ELR (cell line): ENCODE measurements at regions not wholly inside any gene's neighbourhood (a gene's known extent, or its start where the extent isn't known, plus 50 kb on each side); places are given as distances from the start of the nearest gene placed in this dataset.
A peak's percentile ranks its signal among the peaks of the same experiment; 100 is the strongest.
"Not testable (repeated sequence)": the region's sequence is repeated elsewhere in the genome, so short reads cannot be mapped to it uniquely, and the experiment has no call there.

Experiments used
- DNase-seq: peaks from one replicate; pipeline ENCODE4 v3.0.0-alpha.2; 2015; ENCODE audit warnings: low read depth

DNA sequence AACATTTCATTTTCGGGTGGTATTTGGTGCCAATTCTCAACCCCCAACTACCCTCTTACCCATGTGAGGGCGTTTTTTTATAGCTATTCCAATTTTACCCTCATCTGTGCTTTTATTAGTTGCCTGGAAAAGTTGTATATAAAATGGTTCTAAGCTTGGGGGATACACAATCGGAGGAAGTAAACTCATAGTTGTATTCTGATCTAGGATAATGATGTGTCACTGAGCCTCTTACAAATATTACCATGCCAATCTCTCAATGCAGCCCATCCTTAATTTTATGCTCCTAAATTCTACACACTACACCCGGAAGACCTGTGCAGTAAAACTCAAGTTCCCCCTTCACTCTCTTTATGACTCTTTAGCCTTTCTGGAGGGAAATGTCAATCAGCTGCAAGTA lies 1206.5 kb upstream of the FLRT2 start:
- no peak for DNase-seq

DNA sequence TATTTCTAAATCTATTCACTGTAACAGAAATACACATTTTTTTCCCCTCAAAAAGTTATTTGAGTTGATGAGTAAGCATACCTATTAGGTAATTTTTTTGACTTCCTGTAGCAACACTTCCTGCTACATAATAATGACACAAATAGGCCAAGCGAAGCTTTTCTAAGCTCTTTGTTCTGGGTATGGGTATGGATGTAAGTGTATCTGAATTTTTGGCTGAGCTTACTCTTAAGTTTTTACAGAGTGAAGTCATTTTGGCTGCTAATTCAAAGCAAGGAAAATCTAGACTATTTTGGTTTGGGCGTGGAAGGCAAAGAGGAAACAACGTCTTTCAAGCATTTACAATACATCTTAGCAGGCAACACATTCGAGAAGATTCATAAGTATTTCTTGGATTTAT lies 1206.0 kb upstream of the FLRT2 start:
- DNase-seq: peak; percentile 2

DNA sequence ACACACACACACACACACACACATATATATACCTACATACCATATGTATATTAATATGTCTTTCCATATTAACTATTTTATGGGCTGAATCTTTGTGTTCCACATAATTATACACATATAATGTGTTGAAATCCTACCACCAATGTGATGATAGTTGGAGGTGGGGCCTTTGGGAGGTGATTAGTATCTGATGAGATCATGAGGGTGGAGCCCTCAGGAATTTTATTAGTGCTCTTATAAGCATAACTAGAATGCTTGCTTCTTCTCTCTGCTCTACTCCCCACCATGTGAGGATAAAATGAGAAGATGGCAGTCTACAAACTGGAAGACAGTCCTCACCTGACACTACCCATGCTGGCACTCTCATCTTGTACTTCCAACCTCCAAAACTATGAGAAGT lies 1193.5 kb upstream of the FLRT2 start:
- DNase-seq: no peak

DNA sequence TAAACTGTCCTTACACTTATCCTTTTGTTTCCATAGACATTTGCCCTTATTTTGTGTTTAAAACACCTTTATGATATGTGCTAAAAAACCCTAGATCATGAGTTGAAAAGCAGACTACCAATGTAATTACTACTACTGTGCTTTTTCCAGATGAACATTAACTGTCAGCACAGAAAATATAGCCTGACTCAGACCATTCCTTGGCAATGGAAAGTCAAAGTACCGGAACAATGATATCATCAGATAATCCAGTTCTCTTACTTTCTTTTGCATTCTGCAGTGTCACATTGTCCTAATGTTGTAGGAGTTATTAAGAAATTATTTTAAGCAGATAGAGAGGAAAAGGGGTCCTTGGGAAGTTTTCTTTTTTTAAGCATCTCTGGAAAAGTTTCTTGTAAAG lies 1189.0 kb upstream of the FLRT2 start:
- DNase-seq: no peak

DNA sequence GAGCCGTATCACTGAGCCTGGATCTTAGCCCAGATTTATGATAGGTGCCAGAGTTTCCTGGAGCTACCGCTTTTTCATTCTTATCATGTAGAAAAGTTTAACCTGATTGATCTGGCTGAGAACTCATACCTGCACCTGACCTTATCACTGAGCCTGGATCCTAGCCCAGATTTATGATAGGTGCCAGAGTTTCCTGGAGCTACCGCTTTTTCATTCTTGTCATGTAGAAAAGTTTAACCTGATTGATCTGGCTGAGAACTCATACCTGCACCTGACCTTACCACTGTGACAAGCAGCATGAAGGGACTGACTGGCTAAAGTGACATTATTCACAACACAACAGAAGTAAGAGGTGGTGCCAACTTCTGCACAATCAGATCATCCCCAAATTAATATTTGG lies 1188.1 kb upstream of the FLRT2 start:
- DNase-seq: not testable (repeated sequence)

DNA sequence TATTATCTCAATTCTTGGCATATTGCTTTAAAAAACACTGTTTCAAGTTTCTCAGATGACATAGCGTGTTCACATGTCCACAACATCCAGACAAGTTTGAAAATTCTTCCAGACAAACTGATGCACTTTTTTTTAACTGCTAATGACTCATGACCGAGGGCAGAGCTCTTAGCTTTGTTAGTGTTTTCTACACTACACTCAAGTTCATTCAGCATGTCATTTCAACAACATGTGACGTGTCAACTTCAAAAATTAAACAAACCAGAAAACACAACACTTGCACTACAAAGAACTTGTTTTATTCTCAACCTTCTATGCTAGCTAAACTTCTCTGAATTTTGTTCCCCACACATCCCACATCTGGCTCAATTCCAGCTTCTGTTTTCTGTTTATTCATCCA lies 1186.3 kb upstream of the FLRT2 start:
- DNase-seq: peak; percentile 8

DNA sequence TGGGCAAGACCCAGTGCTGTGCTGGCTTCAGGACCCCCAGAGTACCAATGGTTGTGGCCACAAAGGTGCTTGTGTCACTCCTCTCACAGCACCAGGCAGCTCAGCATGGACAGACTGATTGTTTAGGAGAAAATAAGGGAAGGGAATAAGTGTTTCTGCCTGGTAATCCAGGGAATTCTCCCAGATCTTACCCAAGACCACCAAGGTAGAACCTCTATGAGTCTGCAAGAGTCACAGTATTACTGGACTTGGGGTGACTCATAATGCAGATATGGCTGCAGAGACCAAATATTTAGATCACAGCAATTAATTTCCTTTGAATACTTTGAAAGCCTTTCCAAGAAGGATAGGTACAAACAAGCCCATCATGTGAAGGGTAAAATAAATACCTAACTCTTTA lies 1178.3 kb upstream of the FLRT2 start:
- peak; percentile 0 for DNase-seq

DNA sequence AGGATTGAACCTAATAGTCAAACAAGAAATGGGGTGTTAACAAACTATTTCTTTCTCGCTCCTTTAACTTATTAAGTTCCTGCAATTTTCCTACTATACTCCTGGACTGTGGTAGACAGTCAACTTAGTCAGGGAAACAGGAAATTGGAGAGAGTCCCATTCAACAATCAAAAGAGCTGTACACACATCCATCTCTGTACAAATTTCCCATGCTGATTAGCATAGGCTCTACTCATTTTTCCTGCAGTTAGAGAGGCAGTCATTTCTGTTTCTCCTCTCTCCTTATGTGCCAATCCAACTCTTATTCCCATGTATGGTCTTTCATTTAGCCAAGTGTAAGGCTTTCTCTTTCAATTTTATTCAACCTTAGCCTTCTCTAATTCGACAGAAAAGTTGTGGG lies 1168.5 kb upstream of the FLRT2 start:
- no peak for DNase-seq

DNA sequence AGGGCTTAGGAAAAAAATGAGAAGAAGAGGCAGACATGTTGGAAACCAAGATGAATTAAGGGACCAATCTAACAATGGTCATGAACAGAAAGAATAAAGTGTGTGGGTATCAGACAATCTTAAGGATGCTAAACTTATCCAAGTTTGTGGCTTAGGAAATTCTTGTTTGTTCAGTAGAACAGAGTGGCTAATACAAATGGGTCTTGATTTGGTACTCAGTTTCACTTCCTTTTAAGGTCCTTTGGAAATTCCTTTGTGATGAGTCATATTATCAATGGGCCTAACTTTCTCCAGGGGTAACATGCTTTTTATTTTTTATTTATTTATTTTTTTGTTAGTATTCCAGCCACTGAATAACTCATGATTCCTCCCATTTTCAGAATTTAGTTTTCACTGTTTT lies 1154.7 kb upstream of the FLRT2 start:
- DNase-seq: peak; percentile 18

DNA sequence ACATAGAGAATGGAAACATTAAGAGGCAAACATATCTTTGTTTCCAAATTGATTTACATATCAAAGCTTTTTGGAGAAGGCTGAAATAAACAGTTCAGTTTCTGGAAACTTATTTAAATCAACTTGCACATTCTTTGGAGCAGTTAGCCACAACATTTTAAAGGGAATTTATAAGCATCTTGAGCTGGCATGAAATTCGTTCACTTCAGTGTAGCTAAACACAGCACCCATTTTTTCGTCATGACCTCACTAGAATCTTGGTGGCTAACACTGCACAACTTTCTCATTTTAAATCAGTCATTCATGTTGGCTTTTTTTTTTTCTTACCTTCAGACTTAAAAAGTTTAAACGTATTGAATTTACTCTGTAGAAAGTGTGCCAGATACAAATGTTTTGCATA lies 1139.9 kb upstream of the FLRT2 start:
- no peak for DNase-seq

DNA sequence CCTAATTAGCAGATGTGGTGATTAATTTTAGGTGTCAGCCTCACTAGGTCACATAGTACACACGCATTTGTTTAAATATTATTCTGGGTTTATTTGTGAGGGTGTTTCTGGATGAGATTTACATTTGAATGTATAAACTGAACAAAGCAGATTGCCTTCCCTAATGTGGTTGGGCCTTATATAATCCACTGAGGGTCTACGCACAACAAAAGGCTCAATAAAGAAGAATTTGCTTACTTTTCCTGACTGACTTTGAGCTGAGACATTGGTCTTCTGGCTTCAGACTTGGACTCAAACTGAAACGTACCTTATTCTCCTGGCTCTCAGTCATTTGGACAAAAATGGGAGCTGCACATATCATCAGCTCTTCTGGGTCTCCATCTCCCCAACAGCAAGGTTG lies 1132.3 kb upstream of the FLRT2 start:
- DNase-seq: no peak

DNA sequence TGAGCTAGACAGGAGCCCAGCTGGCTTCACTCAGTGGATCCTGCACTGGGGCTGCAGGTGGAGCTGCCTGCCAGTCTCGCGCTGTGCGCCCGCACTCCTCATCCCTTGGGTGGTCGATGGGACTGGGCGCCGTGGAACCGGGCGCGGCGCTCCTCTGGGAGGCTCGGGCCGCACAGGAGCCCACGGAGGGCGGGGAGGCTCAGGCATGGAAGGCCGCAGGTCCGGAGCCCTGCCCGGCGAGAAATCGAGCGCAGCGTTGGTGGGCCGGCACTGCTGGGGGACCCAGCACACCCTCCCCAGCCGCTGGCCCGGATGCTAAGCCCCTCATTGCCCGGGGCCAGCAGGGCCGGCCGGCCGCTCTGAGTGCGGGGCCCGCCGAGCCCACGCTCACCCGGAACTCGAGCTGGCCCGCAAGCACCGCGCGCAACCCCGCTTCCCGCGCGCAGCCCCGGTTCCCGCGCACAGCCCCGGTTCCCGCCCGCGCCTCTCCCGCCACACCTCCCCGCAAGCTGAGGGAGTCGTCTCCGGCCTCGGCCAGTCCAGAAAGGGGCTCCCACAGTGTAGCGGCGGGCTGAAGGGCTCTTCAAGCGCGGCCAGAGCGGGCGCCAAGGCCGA lies 1130.5 kb upstream of the FLRT2 start:
- DNase-seq: no peak

DNA sequence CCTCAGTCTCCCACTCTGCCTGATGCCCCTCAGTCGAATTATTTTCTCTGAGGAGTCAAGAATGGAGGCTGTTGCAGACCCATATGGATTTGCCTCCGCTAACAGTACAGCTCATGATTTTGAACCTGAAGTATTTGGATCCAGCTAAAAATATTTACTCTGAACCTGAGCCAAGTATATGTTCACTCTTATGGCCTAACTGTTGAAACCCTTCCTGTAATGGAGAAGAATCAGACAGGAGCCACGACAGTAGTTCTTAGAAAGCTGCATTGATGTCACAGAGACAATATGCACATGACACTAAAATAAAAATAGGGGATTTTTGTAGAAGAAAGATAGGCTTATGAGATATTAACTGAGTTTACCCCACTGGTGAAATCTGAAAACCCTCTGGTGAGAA lies 1128.3 kb upstream of the FLRT2 start:
- DNase-seq: no peak

DNA sequence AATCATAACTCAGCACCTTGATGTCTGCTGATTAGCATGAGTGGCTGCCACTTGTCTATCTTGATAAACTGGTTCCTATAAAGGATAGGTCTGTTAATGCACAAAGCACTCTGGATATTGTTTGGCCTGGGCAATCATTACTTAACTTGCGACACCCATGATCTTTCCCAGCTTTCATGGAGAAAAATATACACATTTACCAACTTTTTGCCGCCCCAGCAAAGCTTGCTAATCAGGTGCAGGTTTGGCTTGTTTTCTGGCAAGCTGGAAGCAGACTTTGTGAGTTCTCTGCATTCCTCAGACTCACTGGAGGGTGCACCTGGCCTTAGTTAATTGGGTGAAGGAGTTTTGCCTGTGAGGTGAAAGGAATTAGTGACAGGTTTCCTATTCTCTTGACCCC lies 1126.4 kb upstream of the FLRT2 start:
- DNase-seq: no peak

DNA sequence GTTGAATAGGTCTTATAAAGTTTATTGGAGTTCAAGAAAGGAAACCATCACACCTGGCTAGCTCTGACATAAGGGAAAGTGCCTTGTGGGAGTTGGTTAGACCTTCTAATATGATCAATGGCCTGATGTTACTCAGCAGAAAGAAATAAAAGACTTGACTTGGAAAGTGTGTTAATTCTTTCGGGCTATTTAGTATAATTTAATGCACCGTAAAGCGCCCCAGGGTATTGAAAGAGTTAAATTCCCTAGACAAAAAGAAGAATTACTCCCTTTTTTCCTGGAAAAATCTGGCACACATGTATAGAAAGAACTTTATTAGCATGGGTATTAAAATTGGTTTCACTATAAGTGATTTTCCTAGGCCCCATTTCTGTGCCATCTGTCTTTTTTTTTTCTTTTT lies 1125.7 kb upstream of the FLRT2 start:
- no peak for DNase-seq

DNA sequence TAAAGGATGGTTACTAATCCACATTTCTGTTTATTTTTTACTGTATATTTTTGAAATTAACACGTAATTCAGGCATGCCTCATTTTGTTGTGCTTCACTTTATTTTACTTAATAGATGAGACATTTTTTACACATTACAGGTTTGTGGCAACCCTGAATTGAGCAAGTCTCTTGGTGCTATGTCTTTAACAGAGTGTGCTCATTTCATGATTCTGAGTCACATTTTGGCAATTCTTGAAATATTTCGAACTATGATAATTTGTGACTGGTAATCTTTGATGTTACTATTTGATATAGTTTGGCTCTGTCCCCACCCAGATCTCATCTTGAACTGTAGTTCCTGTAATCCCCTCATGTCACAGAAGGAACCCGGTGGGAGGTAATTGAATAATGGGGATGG lies 1120.5 kb upstream of the FLRT2 start:
- DNase-seq: peak; percentile 2

DNA sequence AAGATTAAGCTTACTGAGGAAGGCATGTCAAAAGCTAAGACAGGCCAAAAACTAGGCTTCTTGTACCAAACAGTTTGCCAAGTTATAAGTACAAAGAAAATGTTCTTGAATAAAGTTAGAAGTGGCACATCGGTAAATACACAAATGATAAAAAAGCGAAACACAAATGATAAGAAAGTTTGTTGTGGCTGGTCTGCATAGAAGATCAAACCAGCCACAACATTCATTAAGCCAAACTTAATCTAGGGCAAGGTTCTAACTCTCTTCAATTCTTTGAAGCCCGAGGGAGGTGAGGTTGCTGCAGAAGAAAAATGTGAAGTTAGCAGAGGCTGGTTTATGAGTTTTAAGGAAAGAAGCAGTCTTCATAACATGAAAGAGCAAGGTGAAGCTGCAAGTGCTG lies 1119.6 kb upstream of the FLRT2 start:
- no peak for DNase-seq

DNA sequence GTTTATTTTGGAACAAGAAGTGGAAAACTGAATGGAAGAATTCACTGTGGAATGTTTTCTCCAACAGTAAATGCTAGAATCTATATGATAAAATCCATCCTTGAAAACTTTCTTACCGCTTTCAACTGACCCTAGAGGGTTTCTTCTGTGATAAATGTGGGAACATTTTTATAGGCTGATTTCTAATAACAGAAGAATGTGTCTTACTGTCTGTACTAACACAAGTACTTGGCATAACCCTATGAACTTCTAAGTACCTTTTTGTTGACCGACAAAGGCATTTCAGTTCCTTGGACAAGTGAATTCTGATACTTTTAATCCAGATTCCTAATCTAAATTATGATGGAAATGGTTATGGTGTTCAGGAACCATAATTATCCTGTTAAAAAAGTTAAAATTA lies 1109.7 kb upstream of the FLRT2 start:
- DNase-seq: no peak

DNA sequence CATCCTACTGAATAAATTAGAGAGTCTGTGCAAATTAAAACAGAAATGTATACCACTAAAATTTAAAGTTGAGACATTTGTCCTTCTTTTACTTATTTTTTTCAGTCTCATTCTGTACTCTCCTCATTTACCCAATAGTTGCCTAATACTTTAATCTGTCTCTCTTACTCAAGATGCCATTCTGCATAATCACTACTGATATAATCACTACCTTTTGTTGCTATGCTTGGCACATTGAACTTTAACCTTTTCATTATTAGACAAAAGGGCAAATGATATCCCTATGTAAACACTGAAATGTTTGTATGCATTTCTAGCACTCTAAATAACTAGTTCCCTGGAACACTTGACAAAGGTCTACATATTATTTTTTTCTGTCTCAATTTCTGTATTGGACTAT lies 1108.3 kb upstream of the FLRT2 start:
- no peak for DNase-seq

DNA sequence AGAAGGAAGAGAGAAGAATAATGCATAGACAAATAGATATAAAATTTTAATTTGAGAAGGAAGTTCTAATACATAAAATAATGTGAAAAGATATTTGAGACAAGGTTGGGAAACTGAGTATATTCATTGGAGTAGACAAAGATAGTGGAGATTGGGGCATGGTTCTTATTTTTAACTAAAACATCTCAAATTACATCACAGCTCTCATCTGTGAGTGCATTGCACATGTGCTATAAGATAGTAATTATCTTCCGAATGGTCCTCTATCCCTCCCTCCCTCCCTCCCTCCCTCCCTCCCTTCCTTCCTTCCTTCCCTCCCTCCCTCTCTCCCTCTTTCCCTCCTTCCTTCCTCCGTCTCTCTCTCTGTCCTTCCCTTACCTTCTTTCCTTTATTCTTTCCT lies 1104.0 kb upstream of the FLRT2 start:
- DNase-seq: no peak

DNA sequence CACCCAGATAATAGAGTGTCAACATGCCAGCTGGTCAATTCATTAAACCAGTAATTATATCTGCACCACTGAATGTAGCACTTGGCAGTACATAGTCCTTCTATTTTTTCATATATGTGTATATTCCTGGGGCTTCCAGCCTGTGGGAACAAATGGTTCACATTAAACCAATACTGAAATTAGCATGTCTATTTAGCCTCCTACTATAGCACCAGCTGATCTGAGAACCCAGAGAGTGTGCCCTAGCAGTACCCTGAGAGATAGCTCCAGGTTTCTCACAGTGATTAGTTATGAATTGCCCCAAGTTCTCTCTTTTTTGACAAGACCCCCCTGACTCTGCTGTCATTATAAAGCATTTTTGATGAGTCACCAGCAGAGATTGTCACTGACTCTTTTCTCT lies 1097.3 kb upstream of the FLRT2 start:
- DNase-seq: no peak

DNA sequence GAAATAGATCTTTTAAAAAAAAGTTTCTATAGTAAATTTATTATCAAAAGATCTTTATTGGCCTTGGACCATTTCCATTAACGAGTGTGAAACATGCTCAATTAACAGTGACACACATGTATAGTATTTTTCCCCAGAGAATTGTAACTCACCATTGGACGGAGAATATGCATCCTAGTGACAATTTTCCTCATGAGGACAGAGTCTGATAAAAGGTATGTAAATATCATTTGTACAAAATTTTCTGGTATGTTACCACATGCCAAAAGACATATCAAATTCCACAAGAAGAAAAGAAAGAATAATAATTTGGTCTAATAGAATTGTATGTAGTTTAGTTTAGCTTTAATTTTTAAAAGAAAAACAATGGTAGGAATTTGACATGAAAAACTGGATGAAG lies 1096.0 kb upstream of the FLRT2 start:
- DNase-seq: no peak

DNA sequence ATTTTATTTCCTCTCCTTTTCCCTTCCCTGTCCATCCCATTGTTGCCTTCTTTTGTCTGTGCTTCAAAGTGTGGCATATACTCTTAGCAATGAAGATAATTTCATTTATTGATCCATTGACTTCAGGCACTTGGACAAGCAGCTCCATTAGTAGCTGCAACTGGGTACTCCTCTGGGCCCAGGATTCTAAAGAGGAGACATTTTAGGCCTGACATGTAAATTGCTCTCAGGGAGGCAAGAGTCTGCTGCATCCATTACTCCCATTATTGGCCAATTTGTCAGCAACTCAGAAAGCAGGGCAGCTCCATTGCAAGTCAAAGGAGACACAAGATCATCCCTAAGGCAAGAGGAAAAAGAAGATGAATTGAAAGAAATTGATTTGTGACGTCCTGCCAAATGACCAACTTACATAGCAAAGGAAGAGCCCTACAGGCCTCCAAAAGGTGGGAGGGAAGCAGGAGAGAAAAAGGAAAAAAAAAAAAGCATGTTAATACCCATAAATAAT lies 1094.1 kb upstream of the FLRT2 start:
- no peak for DNase-seq

DNA sequence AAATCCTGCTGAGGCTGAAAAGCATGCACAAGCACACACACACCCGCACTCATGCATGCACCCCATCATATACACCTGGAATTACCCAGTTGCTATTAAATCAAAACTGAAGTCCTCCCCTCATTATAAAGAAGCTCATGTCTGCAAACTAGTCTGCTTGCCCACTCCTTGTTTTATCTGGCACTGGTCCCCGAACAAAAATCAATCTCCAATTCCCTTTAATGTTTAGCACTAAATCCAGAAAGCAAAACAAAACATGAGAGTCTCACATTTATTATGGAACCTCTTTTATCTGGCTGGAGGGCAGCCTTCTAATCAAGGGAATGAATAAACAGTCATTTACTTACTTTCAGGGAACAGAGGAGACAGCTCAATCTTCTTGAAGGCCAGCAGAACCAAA lies 1093.4 kb upstream of the FLRT2 start:
- no peak for DNase-seq

DNA sequence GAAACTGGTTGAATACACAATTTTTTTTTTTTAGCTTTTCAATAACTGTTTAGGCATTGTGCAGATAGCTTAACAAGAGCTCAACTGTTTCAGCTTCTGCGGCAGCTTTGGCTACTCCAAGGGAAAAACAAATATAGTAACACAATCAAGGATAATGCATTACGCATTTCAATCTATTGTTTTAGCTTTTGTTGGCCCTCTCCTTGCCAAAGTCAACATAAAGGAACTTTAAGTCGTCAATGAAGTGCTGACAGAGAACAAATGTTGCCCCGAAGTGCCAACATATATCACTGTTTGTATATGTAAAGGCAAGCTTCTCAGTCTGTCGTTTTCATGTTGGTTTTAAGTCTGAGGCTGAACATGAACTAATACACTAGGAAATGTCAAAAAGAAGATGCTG lies 1087.4 kb upstream of the FLRT2 start:
- no peak for DNase-seq
